ENCODE measurements at regions not wholly inside any gene's neighbourhood (a gene's known extent, or its start where the extent isn't known, plus 50 kb on each side); places are given as distances from the start of the nearest gene placed in this dataset.

DNA sequence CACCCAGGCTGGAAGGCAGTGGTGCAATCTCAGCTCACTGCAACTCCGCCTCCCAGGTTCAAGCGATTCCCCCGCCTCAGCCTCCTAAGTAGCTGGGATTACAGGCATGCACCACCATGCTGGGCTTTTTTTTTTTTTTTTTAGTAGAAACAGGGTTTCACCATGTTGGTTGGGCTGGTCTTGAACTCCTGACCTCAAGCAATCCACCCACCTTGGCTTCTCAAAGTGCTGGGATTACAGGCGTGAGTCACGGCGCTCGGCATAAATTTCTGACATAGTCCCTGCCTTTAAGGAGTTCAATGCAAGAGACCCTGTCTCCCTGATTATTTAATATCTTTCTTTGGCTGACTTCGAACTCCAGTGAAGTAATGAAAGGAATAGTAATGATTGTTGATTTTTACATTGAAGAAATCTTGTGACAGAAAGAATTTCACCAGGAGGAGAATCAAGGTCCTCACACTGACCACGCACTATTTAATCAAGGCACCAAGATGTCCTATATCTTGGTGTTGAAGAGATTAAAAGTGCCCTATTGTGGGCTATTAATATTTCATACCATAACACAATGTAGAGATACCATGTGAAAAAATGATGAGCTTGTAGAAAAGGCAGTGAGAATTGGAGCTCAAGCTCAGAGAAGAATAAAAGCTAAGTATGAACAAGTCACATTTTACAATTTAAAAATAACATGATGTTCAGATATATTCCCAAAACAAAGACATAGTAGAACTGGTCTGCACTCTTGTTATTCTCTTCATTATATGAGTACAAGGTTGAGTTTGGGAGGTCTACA is 71.6 kb upstream of the BLID start:
- no peak for DNase-seq (ENCODE audit: low read depth in 4 of 4, low spot score in 3 of 4)

GRCh38 chr11:122186439-122187080 is 70.5 kb upstream of the BLID start:
- no peak for DNase-seq (ENCODE audit: low read depth in 4 of 4, low spot score in 3 of 4)

GRCh38 chr11:122183933-122184332 is 67.9 kb upstream of the BLID start:
- no peak for DNase-seq (ENCODE audit: low read depth in 4 of 4, low spot score in 3 of 4)

DNA sequence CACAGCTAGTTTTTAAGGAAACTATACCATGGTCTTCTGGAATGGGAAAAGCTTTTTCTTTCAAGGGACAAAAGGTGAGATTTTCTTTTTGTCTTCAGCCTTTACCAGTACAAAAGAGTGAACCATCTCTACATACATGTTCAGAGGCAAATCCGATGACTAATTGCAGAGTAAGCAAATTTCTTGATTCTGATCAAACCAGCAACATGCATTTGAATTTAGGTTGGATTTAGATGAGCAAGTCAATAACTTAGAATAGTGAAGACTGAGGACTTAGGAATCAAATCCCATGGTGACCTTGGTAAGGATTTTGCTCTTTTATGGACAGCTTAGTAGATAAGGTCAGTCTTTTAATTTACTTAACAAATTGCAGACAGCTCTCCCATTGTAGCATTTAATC is 65.9 kb upstream of the BLID start:
- DNase-seq (ENCODE audit: low read depth in 4 of 4, low spot score in 3 of 4), result no peak

DNA sequence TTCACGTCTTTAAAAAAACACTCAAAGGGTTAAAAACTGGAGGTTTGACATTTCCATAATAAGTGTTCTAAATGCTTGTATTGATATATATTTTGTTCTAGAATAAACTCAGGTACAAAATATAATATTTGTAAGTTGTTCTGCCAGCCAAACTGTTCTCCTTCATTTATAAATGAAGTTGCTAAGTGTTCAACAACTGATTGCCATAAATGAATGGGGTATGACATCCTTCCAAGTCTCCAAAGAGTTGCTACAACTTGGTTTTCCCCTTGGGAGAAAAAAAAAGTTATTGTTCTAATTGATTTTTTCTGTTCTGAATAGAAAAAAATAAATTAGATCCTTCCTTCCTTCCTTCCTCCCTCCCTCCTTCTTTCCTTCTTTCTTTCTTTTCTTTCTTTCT is 65.4 kb upstream of the BLID start:
- DNase-seq (ENCODE audit: low read depth in 4 of 4, low spot score in 3 of 4), result no peak

DNA sequence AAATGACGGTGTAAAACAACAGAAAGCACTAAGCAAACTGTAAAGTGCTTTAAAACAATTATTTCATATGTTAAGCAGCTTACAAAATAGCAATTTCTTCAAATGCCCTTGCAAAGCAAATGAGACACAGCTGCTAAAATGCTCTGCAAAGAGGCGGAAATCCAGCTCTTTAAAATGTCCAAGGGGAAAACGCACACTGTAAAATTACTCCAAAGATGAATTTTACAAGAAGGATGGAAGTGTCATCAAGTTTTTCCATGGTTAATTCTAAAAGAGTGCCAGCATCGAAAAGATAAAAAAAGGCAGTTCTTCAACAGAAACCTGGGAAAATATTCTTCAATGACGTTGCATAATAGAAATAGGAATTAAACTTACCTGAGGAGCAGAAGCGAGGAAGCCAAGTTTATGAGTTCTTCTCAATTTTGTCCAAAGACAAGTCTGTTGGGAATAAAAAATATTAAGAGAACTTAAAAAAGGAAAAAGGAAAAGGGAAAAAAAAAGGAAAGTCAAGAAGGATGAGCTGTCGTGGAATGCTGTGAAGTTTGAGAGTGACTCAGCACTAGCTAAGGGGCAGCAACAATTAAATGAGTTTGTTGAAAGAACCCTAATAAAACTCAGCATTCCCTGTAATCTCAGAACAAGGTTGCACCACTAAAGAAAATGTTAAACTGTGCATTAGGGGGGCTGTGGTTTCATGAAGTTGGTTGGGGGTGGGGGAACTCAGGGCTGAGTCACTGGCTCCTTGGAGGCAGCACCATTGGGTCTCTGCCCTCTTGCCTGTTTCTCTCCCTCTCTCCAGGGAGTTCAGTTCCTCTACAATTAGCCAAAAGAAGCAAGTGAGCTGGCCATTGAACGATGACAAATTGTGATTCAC is 64.2 kb upstream of the BLID start:
- DNase-seq (ENCODE audit: low read depth in 4 of 4, low spot score in 3 of 4), result no peak

DNA sequence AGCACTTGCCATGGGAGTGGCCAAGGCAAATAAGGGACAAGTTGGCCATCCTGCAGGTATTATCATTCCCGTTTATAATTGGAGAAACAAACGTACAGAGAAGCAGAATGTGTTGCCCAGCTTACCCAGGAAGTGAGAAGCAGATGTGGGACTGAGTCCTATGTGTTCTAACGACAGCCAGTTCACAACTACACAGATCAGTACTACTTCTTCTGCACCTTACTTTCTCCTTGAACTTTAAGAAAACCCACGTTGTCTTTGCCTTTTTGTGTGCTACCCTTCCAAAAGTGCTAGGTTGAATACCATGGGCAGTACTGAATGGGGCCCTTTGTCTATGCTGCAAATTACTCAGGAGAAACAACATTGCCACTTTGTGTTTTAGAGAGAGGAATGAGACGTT is 62.8 kb upstream of the BLID start:
- DNase-seq (ENCODE audit: low read depth in 4 of 4, low spot score in 3 of 4), result no peak

- DNase-seq (ENCODE audit: low read depth in 4 of 4, low spot score in 3 of 4), result no peak
These were observed 61.2 kb upstream of the BLID start for GRCh38 chr11:122177238-122177637.

DNA sequence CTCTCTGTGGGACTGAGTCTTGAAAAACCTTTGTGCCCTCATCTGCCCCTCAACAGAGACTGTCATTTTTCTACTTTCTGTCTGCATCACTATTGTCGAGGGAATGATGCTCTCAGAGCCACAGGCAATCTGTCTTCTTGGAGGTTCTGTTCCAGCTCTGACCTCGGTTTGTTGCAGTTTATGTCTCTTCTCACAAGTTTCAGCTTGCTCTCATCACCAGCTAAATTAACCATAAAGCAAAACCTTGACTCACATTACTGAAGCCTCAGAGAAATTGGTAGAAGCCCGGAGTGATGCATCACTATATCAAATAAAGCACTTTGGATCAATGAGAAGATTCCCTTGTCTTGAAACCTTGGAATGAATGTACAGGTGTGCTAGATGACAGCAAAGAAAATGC is 60.6 kb upstream of the BLID start:
- no peak for DNase-seq (ENCODE audit: low read depth in 4 of 4, low spot score in 3 of 4)

GRCh38 chr11:122175306-122175705 is 59.3 kb upstream of the BLID start:
- DNase-seq (ENCODE audit: low read depth in 4 of 4, low spot score in 3 of 4), result no peak

- no peak for DNase-seq (ENCODE audit: low read depth in 4 of 4, low spot score in 3 of 4)
These were observed 57.6 kb upstream of the BLID start for GRCh38 chr11:122173587-122173986.

DNA sequence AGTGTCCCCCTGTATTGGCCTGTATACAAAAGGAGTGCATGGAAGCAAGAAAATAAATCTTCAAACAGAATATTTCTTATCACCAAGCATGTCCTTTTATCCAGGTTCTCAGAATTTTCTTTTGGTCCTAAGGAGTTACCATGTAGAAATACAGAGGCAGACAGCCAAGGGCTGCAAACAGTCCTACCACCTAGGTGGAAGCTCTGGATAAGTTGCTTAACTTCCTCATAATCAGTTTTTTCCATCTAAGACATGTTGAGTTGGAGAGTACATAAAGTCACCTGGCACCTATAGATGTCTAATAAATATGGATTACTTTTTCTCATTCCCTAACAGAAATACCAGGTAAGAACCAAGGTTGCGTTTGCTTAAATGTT is 57.0 kb upstream of the BLID start:
- DNase-seq (ENCODE audit: low read depth in 4 of 4, low spot score in 3 of 4), result no peak

GRCh38 chr11:122172352-122173073 is 56.5 kb upstream of the BLID start:
- DNase-seq (ENCODE audit: low read depth in 4 of 4, low spot score in 3 of 4), result no peak

GRCh38 chr11:122170815-122171475 is 54.9 kb upstream of the BLID start:
- no peak for DNase-seq (ENCODE audit: low read depth in 4 of 4, low spot score in 3 of 4)

DNA sequence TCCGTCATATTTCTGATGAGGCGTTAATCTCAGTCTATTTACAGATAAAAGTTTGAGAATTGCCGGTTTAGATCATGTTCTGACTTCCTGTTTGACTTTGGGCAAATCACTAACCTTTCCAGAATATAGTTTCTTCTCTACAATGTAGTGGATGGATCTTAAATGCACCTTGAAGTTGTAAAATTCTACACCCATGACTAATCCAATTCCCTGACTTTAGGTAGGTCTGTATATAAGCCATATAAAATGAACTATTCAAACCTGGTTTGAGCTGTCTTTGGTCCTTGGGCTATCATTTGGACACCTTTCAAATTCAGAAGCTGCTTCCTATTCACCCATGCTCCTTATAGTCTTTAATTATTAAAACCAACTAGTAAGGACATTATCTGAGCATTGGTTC is 52.2 kb upstream of the BLID start:
- no peak for DNase-seq (ENCODE audit: low read depth in 4 of 4, low spot score in 3 of 4)

- no peak for DNase-seq (ENCODE audit: low read depth in 4 of 4, low spot score in 3 of 4)
These were observed 51.1 kb upstream of the BLID start for GRCh38 chr11:122167100-122167499.

- DNase-seq (ENCODE audit: low read depth in 4 of 4, low spot score in 3 of 4), result no peak
These were observed 49.8 kb upstream of the BLID start for GRCh38 chr11:122165607-122166371.

All from right renal pelvis (tissue), 4 donors.